Gastrocnemius medialis (tissue), 4 donors: ENCODE measurements at regions not wholly inside any gene's neighbourhood (a gene's known extent, or its start where the extent isn't known, plus 50 kb on each side); places are given as distances from the start of the nearest gene placed in this dataset.

Experiments
- ATAC-seq, 2 donors: fragments of 150-250 bp; one replicate each; pipeline ENCODE4 v1.9.1; 2016
- DNase-seq, 2 donors: peaks; one replicate each; pipeline ENCODE4 v3.0.0-alpha.2; 2019
- H3K27ac ChIP-seq, 4 donors: fragments of 200-600 bp; sonication (generic); 1 replicate in 1 of 4; 2 replicates in 3 of 4; pipeline ENCODE4 v1.5.1; 2016 to 2018; ENCODE audit warnings: mild to moderate bottlenecking in 2 of 4, moderate library complexity in 1 of 4
- H3K27me3 ChIP-seq, 3 donors: fragments of 200-600 bp; sonication (generic) in 2 of 3; 1 replicate in 1 of 3; 2 replicates in 2 of 3; pipeline versions ENCODE4 v1.5.1 to v1.6.0; 2016 to 2019; ENCODE audit warnings: mild to moderate bottlenecking in 1 of 3, moderate library complexity in 1 of 3
- H3K36me3 ChIP-seq, 2 donors: fragments of 200-600 bp; sonication (generic) in 1 of 2; one replicate each; pipeline ENCODE4 v1.5.1; 2017 to 2018
- H3K4me1 ChIP-seq, 2 donors: fragments of 200-600 bp; sonication (generic) in 1 of 2; one replicate each; pipeline ENCODE4 v1.5.1; 2016 to 2017; ENCODE audit warnings: mild to moderate bottlenecking in 2 of 2
- H3K4me3 ChIP-seq, 4 donors: fragments of 200-600 bp; sonication (generic) in 3 of 4; 1 replicate in 1 of 4; 2 replicates in 3 of 4; pipeline ENCODE4 v1.5.1; 2016 to 2019; ENCODE audit warnings: mild to moderate bottlenecking in 2 of 4
- H3K9me3 ChIP-seq, 3 donors: fragments of 200-600 bp; sonication (generic) in 2 of 3; 1 replicate in 1 of 3; 2 replicates in 2 of 3; pipeline ENCODE4 v1.5.1; 2016 to 2019
- POLR2A ChIP-seq, 2 donors: fragments of 450-650 bp; IDR thresholded peaks; one replicate each; pipeline ENCODE4 v1.6.1; 2017; ENCODE audit warnings: antibody characterized with exemption in 2 of 2, mild to moderate bottlenecking in 2 of 2, moderate library complexity in 2 of 2
- in situ Hi-C, 4 donors: fragments of 200-750 bp; cut with MboI; loops; one replicate each; pipeline versions ENCODE4 v1.15.0 to v1.8.0; 2017; ENCODE audit warnings: low sequenced_read_pairs in 4 of 4
- intact Hi-C: fragments of 100-400 bp; cut with DNase I; formaldehyde crosslinking; loops from one replicate; pipeline ENCODE4 v1.15.1; 2023; ENCODE audit warnings: low total_unique reads
- TF ChIP-seq, protein P1 (sequence below), 5 experiments: fragments of 450-650 bp in 3 of 5; fragments of 200-600 bp in 2 of 5; sonication (generic) in 2 of 5; IDR thresholded peaks in 4 of 5; conservative IDR thresholded peaks in 1 of 5; 1 replicate in 4 of 5; 2 replicates in 1 of 5; pipeline ENCODE4 v1.5.1; 2016 to 2019; ENCODE audit warnings: antibody characterized with exemption in 5 of 5, mild to moderate bottlenecking in 3 of 5, moderate library complexity in 3 of 5

DNA sequence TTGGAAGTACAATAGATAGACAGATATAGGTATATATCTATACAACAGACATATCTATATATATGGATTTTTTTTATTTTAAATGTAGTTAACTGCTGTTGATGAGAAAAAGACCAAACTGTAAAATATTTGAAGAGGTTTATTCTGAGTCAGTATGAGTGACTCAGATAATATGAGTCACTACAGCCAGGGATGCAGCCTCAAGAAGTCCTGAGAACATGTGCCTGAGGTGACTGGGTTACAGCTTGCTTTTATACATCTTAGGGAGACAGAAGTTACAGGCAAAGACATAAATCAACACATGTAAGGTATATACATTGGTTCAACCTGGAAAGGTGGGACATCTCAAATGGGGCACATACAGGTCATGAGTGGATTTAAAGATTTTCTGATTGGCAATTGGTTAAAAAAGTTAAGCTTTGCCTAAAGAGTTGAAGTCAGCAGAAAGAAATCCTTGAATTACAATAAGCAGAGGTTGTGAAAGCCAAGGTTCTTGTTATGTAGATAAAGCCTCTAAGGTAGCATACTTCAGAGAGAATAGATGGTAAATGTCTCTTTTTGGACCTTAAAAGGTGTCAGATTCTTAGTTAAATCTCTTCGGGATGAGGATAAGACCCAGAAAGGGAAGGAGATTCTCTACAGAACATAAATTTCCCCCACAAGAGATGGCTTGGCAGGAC lies 149.9 kb downstream of the RBM43 start:
- ATAC-seq (no peak), DNase-seq (no peak)
- H3K27ac ChIP-seq, result no peak overlapping the region
- in situ Hi-C loops (no loop called here), intact Hi-C loops (no loop called here)
- TF ChIP-seq, protein P1, sequence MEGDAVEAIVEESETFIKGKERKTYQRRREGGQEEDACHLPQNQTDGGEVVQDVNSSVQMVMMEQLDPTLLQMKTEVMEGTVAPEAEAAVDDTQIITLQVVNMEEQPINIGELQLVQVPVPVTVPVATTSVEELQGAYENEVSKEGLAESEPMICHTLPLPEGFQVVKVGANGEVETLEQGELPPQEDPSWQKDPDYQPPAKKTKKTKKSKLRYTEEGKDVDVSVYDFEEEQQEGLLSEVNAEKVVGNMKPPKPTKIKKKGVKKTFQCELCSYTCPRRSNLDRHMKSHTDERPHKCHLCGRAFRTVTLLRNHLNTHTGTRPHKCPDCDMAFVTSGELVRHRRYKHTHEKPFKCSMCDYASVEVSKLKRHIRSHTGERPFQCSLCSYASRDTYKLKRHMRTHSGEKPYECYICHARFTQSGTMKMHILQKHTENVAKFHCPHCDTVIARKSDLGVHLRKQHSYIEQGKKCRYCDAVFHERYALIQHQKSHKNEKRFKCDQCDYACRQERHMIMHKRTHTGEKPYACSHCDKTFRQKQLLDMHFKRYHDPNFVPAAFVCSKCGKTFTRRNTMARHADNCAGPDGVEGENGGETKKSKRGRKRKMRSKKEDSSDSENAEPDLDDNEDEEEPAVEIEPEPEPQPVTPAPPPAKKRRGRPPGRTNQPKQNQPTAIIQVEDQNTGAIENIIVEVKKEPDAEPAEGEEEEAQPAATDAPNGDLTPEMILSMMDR (IDR thresholded peaks at IDR 0.05 in 4 of 5, conservative IDR thresholded peaks at IDR 0.05 in 1 of 5), result no peak
- no peak for TF ChIP-seq POLR2A (IDR thresholded peaks at IDR 0.05)
- no peak overlapping the region for H3K4me3 ChIP-seq
- no peaks in the 10 kb centered on the region for H3K4me1 ChIP-seq
- no peaks in the 10 kb centered on the region for H3K27me3 ChIP-seq
- H3K9me3 ChIP-seq, result no peaks in the 10 kb centered on the region
- no peaks in the 10 kb centered on the region for H3K36me3 ChIP-seq

DNA sequence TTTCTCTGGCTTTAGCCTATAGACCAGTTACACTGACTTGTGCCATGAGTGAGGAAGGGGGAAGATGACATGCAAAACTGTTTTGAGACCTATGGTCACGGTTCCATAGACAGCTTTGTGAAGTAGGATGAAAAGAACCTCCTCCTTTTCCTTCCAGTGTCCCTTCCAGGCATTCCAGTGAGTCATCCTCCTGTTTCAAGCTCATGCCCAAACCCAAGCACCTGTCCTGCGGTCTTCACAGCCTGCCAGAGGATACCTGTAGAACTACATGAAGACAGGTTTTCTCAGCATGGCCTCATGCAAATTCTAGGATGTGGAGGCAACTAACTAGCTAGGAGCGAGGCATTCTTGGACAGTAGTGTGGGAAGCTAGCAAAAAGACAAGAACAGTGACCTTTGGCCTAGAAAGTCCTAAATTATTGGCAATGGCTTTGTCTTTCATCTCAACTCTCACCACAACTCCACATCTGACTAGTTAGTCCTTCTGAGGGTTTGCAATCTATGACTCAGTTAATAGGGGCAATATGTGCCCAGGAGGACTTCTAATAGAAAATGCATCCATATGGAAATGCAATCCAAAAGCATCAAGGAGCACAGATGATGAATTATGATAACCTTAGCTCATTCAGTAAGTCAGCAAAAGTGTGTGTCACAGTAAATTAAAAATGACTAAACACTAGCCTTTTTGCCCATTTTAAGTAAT lies 154.7 kb downstream of the RBM43 start:
- intact Hi-C loops, result no loop called here

DNA sequence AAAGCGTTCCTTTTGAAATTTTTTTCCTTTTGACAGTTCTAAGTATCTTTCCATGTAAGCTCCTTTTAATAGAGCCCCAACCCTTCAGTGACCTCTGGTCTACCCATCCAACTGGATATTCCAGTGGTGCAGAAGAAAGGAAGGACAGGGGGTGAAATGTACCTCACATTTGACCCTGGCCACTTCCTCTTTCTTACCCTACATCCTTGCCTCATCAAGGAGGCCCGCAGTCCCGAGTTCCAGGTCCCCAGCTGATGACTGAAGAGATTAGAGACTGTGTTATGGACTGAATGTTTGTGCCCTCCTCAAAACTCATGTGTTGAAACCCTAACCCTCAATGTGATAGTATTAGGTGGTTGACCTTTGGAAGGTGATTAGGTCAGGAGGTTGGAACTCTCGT lies 158.1 kb downstream of the RBM43 start:
- Histone ChIP-seq H3K4me1 (no peaks in the 10 kb centered on the region), H3K27ac (no peak overlapping the region), H3K27me3 (no peaks in the 10 kb centered on the region), H3K4me3 (no peak overlapping the region), H3K9me3 (no peaks in the 10 kb centered on the region), H3K36me3 (no peaks in the 10 kb centered on the region)
- TF ChIP-seq, protein P1 (IDR thresholded peaks at IDR 0.05 in 4 of 5, conservative IDR thresholded peaks at IDR 0.05 in 1 of 5), result no peak
- no peak for TF ChIP-seq POLR2A (IDR thresholded peaks at IDR 0.05)
- in situ Hi-C loops, result no loop called here
- intact Hi-C loops, result no loop called here
- no peak for ATAC-seq
- no peak for DNase-seq

More for the DNA sequence above, 154.7 kb downstream of the RBM43 start:
- in situ Hi-C loops, result no loop called here
- no peak overlapping the region for H3K27ac ChIP-seq
- H3K27me3 ChIP-seq, result no peaks in the 10 kb centered on the region
- H3K9me3 ChIP-seq, result no peaks in the 10 kb centered on the region
- no peaks in the 10 kb centered on the region for H3K4me1 ChIP-seq
- TF ChIP-seq, protein P1 (IDR thresholded peaks at IDR 0.05 in 4 of 5, conservative IDR thresholded peaks at IDR 0.05 in 1 of 5), result no peak
- no peak for TF ChIP-seq POLR2A (IDR thresholded peaks at IDR 0.05)
- H3K4me3 ChIP-seq, result no peak overlapping the region
- DNase-seq (no peak), ATAC-seq (no peak)
- no peaks in the 10 kb centered on the region for H3K36me3 ChIP-seq

DNA sequence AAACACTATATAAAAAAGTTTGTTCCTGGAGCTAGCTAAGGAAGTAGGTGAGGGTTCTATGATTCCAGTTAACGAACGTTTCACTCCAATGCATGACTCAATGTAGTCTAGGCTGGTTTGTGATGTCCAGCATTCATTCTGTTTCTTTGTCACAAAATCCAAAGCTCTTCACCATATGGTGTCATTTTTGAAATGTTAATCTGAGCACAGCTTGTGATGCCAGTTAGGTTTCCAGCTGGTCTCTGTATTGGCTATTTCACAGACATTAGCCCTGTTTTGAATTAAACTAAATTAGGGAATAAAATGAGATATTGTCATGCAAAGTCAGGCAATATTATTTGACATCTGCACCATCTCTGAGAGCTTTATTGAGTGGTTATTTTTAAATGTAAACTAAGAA lies 159.4 kb downstream of the RBM43 start:
- intact Hi-C loops, result no loop called here
- H3K27me3 ChIP-seq, result no peaks in the 10 kb centered on the region
- H3K4me1 ChIP-seq, result no peaks in the 10 kb centered on the region
- H3K9me3 ChIP-seq, result no peaks in the 10 kb centered on the region
- H3K27ac ChIP-seq, result no peak overlapping the region
- TF ChIP-seq, protein P1 (IDR thresholded peaks at IDR 0.05 in 4 of 5, conservative IDR thresholded peaks at IDR 0.05 in 1 of 5), result no peak
- TF ChIP-seq POLR2A (IDR thresholded peaks at IDR 0.05), result no peak
- no peak overlapping the region for H3K4me3 ChIP-seq
- ATAC-seq (no peak), DNase-seq (no peak)
- in situ Hi-C loops, result no loop called here
- no peaks in the 10 kb centered on the region for H3K36me3 ChIP-seq
